Limb (tissue), 2 donors: ENCODE measurements at regions not wholly inside any gene's neighbourhood (a gene's known extent, or its start where the extent isn't known, plus 50 kb on each side); places are given as distances from the start of the nearest gene placed in this dataset.
"Not testable (repeated sequence)": the region's sequence is repeated elsewhere in the genome, so short reads cannot be mapped to it uniquely, and the experiment has no call there.

Experiments used
- DNase-seq, 2 donors: peaks; one replicate each; pipeline ENCODE4 v3.0.0-alpha.2; 2016; ENCODE audit errors: extremely low spot score in 2 of 2

DNA sequence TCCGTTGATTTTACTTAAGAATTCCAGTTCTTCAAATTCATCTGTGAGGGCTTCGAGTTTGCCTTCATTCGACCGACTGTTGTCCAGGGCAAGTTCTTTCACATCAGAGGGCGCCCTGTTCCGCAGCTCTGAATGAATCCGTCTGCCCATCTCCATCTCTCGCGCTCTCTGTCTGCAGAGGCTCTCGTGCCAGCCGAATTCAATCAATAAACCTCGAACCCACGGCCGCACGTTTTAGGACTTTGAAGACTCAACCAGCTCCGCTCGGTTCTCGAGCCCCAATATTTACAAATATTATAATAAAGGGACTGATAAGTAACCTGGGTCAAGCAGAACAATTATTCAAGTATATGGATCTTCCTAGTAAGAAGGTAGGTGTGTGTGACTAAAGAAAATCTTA is 556.4 kb upstream of the SMIM31 start:
- no peak for DNase-seq

DNA sequence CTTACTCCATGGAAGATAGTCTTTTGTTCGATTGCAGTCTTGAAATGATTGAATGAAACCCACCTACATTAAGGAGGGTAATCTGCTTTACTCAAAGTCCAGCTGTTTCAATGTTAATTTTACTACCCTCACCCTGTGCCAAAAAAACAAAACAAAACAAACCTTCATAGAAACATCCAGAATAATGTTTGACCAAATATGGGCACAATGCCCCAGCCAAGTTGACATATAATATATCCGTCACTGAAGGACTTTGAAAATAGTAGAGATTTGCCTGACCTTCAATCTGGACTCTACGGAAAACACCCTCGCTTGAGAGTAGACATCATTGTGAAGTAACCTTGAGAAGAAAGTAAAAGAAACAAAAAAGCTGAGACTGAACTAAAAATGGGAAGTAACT is 550.5 kb upstream of the SMIM31 start:
- DNase-seq: no peak

DNA sequence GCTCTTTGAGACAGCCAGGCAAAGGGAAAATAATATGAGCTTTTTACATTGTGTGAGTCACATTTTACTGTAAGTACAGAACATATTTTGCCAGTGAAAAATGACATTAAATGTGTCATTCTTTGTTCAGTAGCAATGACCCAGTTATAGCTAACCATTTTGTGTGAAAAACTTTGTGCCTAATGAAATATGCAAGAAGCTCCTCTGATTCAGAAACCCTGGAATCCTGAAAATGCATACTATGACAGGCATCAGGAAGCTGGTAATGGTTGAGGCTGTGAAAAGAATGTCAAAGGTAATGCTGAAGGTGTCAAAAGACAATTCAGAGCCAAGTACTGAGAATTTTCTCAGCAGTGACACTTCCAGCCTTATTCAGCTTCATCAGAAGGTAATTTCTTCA is 549.5 kb upstream of the SMIM31 start:
- DNase-seq: no peak

DNA sequence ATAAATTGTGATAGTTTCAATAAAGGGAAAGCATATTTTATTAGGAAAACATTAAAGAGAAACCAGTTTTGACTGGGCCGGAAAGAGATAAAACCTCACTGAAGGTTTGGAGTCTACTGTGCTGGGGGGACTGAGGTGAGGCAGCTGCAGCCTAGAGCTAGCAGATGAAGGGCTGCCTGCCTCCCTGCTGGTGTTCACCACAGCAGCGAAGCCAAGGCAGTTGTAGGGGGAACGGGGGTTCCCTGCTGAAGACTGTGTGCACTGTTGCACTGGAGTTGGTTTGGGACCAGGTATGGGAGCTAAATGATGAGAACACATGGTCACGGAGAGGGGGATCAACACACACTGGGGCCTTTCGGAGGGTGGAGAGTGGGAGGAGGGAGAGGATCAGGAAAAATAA is 546.5 kb upstream of the SMIM31 start:
- DNase-seq: no peak

GRCh38 chr4:164210377-164210776 is 543.6 kb upstream of the SMIM31 start:
- no peak for DNase-seq

DNA sequence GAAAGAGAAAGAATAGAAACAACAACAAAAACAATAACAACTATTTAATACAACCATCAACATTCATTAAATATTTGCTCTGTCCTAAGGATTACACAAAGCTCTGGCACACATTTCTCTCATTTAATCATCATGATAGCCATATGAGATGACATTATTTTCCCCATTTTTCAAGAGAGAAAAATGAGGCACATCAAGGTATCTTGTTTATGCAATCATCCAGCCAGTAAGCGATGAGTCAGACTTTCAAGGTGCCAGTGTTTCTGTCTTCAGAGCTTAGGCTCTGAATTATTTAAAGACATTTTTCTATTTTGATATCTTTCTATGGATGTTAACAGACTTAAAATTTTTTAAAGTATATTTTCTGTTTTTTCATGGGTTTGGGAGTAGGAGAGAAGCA is 541.8 kb upstream of the SMIM31 start:
- no peak for DNase-seq

GRCh38 chr4:164212714-164213113 is 541.2 kb upstream of the SMIM31 start:
- no peak for DNase-seq

DNA sequence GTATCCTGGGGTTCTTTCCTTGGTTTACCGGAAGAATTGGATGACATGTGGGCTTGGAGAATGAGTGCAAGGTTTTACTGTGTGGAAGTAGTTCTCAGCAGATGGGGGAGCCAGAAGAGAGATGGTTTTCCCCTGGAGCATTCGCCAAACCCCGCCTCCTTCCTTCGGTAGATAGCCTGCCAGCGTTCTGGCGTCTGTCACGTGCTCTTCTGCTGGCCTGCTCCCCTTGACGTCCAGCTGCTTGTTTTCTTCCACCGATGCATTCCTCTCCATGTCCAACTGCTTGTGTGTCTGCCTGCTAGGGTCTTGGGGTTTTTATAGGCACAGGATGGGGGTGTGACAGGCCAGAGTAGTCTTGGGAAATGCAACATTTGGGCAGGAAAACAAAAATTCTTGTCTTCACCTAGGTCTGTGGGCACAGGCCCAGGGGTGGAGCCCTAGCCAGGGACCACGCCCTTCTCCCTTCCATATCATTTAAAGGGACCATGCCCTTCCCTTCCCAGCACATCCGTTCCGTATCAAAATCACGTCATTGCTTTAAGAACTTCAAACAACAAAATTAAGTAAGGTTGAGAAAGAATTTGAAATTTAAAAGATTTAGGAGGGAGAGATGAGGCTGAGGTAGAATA is 538.7 kb upstream of the SMIM31 start:
- DNase-seq: no peak

DNA sequence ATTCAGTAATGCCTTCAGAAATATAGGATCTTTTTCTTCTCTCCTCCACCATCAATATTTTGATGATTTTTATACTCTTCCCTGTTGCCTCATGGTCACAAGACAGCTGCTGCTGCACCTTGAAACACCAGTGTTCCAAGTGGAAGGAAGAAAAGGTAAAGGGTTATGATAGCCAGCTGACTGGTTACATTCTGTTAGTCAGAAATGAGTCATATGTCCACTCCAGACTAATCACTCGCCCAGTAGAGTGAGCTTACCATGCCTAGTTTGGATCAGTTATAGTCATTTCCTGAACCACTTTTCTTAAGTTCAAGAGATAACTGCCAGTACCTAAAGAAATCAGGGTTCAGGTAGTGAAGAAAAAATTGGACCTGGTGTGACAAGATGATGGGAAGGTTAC is 532.3 kb upstream of the SMIM31 start:
- no peak for DNase-seq

DNA sequence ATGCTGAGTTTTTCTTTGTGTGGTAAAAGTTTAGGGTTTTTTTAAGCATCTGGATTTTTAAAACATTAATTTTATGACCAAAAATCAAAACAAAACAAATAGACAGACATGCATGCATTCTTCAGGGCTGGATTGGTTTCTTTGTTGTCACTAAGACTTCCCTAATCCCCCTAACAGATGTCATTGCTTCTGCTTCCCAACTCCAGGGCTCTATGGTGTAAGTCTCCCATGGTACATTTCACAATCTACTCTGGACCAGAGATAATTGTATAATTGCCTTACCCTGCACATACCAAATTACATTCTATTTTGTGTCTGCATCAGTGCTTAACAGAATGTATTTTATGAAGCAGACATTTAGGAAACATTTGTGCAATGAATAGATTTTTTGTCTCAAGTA is 529.1 kb upstream of the SMIM31 start:
- no peak for DNase-seq

GRCh38 chr4:164229255-164229654 is 524.7 kb upstream of the SMIM31 start:
- DNase-seq: no peak

- no peak for DNase-seq
These were observed 514.5 kb upstream of the SMIM31 start for GRCh38 chr4:164239433-164239832.

- DNase-seq: no peak
These were observed 514.0 kb upstream of the SMIM31 start for GRCh38 chr4:164239976-164240375.

GRCh38 chr4:164251257-164251656 is 502.7 kb upstream of the SMIM31 start:
- DNase-seq: no peak

GRCh38 chr4:164252286-164252685 is 501.6 kb upstream of the SMIM31 start:
- no peak for DNase-seq

DNA sequence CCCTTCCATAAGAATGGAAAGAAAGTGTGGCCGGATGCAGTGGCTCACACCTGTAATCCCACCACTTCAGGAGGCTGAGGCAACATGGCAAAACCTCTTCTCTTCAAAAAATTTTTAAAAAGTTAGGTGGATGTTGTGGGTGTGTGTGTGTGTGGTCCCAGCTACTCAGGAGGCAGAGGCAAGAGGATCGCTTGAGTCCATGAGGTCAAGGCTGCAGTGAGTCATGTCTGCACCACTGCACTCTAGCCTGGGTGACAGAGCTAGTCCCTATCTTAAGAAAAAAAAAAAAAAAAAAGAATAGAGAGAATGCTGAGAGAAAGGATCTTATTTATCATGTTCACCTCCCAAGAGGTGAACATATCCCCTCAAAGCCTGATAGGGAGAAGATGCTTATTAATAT is 492.1 kb upstream of the SMIM31 start:
- no peak for DNase-seq

- DNase-seq: not testable (repeated sequence)
These were observed 491.4 kb upstream of the SMIM31 start for GRCh38 chr4:164262508-164262907.

DNA sequence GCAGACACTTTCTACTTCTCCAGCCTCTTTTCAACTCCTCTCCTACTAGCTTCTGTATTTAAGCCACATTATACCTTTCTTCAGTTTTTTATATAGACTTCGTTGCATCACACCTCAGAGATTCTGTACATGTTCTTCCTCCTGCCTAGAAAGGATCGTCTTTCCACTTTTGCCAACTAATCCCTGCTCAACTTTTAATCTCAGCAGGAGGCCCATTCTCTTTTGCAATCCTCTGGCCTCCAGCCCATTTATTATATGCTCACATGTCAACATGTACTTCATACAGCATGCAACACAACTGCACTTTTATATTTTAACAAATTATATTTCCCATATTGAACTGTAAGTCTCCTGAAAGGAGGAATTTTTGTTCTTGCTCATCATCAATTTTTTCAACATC is 476.5 kb upstream of the SMIM31 start:
- DNase-seq: not testable (repeated sequence)

GRCh38 chr4:164287173-164287572 is 466.8 kb upstream of the SMIM31 start:
- no peak for DNase-seq

GRCh38 chr4:164288578-164288977 is 465.4 kb upstream of the SMIM31 start:
- no peak for DNase-seq

DNA sequence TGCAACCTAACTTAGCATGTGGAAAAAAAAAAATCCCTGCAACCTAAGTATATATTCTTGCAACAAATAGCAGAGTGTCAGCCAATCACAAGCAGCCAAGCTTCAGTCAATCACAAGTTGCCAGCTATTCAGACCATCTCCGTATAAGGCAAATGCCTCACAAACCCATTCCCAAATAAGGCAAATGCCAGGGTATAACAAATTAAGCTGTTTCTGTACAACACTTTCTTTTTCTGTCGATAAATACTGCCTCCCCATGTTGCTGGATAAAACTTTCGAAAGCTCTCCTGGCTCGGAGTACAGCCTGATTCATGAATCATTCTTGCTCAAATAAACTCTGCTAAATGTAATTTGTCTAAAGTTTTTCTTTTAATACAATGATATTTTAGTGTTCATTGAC is 460.7 kb upstream of the SMIM31 start:
- DNase-seq: no peak

DNA sequence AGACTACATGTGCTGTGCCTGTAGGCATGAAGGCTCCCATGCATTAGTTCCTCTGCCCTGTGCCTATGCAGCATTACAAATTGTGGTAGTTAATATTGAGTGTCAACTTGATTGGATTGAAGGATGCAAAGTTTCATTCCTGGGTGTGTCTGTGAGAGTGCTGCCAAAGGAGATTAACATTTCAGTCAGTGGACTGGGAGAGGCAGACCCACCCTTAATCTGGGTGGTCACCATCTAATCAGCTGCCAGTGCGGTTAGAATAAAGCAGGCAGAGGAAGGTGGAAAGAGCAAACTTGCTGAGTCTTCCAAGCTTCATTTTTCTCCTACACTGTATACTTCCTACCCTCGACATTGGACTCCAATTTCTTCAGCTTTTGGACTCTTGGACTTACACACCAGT is 460.2 kb upstream of the SMIM31 start:
- no peak for DNase-seq

GRCh38 chr4:164301430-164301829 is 452.5 kb upstream of the SMIM31 start:
- DNase-seq: no peak

GRCh38 chr4:164304101-164304639 is 449.8 kb upstream of the SMIM31 start:
- DNase-seq: no peak
